Esophagus squamous epithelium (tissue), 4 donors: ENCODE measurements at regions not wholly inside any gene's neighbourhood (a gene's known extent, or its start where the extent isn't known, plus 50 kb on each side); places are given as distances from the start of the nearest gene placed in this dataset.
"Not testable (repeated sequence)": the region's sequence is repeated elsewhere in the genome, so short reads cannot be mapped to it uniquely, and the experiment has no call there.

Experiments used
- POLR2A ChIP-seq, 4 donors: fragments of 450-650 bp; IDR thresholded peaks; one replicate each; pipeline ENCODE4 v1.6.1; 2017; ENCODE audit warnings: antibody characterized with exemption in 4 of 4, mild to moderate bottlenecking in 4 of 4, moderate library complexity in 3 of 4
- TF ChIP-seq, protein P1 (sequence below), 6 experiments: fragments of 450-650 bp in 4 of 6; fragments of 200-600 bp in 2 of 6; sonication (generic) in 2 of 6; IDR thresholded peaks; one replicate each; pipeline ENCODE4 v1.5.1; 2016 to 2019; ENCODE audit warnings: antibody characterized with exemption in 6 of 6, mild to moderate bottlenecking in 4 of 6, moderate library complexity in 4 of 6

DNA sequence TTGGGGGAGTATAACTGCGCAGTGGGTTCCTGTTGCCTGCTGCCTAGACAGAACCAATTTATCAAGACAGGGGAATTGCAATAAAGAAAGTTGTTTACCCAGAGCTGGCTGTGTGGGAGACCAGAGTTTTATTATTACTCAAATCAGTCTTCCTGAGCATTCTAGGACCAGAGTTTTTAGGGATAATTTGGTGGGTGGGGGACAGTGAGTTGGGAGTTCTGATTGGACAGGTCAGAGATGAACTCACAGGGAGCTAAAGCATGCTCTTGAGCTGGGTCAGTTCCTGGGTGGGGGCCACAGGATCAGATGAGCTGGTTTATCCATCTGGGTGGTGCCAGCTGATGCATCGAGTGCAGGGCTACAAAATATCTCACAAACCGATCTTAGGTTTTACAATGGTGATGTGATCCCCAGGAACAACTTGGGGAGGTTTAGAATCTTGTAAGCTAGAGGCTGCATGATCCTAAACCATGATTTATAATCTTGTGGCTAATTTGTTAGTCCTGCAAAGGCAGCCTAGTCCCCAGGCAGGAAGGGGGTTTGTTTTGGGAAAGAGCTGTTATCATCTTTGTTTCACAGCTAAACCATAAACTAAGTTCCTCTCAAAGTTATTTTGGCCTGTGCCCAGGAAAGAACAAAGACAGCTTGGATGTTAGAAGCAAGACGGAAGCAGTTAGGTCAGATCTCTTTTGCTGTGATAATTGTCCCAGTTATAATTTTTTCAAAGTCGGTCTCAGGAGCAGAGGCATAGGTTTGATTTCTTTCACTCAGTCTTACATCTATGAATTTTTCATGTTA lies 146.8 kb downstream of the PPIAL4G start:
- TF ChIP-seq, protein P1, sequence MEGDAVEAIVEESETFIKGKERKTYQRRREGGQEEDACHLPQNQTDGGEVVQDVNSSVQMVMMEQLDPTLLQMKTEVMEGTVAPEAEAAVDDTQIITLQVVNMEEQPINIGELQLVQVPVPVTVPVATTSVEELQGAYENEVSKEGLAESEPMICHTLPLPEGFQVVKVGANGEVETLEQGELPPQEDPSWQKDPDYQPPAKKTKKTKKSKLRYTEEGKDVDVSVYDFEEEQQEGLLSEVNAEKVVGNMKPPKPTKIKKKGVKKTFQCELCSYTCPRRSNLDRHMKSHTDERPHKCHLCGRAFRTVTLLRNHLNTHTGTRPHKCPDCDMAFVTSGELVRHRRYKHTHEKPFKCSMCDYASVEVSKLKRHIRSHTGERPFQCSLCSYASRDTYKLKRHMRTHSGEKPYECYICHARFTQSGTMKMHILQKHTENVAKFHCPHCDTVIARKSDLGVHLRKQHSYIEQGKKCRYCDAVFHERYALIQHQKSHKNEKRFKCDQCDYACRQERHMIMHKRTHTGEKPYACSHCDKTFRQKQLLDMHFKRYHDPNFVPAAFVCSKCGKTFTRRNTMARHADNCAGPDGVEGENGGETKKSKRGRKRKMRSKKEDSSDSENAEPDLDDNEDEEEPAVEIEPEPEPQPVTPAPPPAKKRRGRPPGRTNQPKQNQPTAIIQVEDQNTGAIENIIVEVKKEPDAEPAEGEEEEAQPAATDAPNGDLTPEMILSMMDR (IDR thresholded peaks at IDR 0.05): not testable (repeated sequence)
- not testable (repeated sequence) for TF ChIP-seq POLR2A (IDR thresholded peaks at IDR 0.05)
